Umbilical cord (tissue), 1 donor: ENCODE measurements at regions not wholly inside any gene's neighbourhood (a gene's known extent, or its start where the extent isn't known, plus 50 kb on each side); places are given as distances from the start of the nearest gene placed in this dataset.

ENCODE experiments used
- DNase-seq: peaks from one replicate; pipeline ENCODE4 v3.0.0-alpha.2; 2015; ENCODE audit warnings: low spot score

GRCh38 chr4:29415771-29416170 is 1304.4 kb upstream of the PCDH7 start:
- DNase-seq: no peak

DNA sequence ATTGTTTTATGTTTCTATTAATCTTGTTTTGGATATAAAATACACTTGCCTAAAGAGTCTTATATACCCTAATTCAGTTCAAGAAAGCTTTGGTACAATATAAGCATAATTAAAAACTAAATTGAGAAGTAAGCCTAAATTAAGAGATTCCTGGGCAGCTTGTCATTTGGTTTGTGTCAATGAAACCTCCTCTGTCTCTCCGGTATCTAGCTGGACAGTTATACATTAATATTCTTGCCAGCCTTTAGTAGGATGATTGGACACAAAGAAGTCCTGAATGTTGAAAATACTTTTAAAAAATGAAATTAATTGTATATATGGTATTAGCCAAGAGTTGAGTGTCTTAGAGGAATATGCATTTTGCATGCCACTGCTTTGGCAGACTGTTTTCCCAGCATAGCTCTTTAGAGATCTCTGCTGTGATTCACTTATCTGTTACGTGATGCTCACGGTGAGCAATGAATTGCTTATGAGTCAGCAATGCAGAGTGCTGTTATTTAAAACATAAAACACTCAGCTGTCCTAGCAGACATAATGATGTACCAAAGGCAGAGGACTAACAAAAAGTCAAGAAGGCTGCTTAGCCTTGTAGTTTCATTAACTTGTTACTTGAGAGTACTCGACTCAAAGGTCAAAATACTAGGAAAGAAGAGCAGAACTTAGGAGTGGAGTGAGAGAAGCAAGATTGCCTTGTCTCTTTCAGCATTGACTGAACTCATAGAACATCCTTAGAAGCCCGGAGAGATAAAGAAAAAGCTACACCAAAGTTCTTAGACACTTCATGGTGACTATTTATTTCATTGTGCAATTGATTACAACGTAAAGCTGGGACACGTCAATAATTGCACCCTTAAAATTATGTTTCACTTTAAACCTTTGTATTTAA is 1296.1 kb upstream of the PCDH7 start:
- peak; percentile 88 for DNase-seq

GRCh38 chr4:29453303-29453820 is 1266.8 kb upstream of the PCDH7 start:
- no peak for DNase-seq

GRCh38 chr4:29459926-29460325 is 1260.2 kb upstream of the PCDH7 start:
- DNase-seq: peak; percentile 13

GRCh38 chr4:29467044-29467717 is 1253.0 kb upstream of the PCDH7 start:
- DNase-seq: peak; percentile 93
